Loucy (cell line): ENCODE measurements at regions not wholly inside any gene's neighbourhood (a gene's known extent, or its start where the extent isn't known, plus 50 kb on each side); places are given as distances from the start of the nearest gene placed in this dataset.

ENCODE experiments used
- H2AFZ ChIP-seq: fragments of 200-600 bp; sonication (generic); 2 replicates; pipeline ENCODE4 v1.6.0; 2016; ENCODE audit warnings: antibody characterized with exemption, mild to moderate bottlenecking, low read length, moderate library complexity
- H3F3A ChIP-seq: fragments of 200-600 bp; 2 replicates; pipeline ENCODE4 v1.6.0; 2016; ENCODE audit warnings: antibody characterized with exemption, low read depth, mild to moderate bottlenecking
- H3K27me3 ChIP-seq: fragments of 200-600 bp; sonication (generic); 2 replicates; pipeline ENCODE4 v1.6.1; 2014; ENCODE audit warnings: low read length, mild to moderate bottlenecking; ENCODE audit not compliant: insufficient read depth, poor library complexity, severe bottlenecking
- H3K36me3 ChIP-seq: fragments of 200-600 bp; sonication (generic); 2 replicates; pipeline ENCODE4 v1.6.1; 2016; ENCODE audit warnings: low read length; ENCODE audit not compliant: insufficient read depth
- H3K4me1 ChIP-seq: fragments of 200-600 bp; sonication (generic); 2 replicates; pipeline ENCODE4 v1.5.1; 2014; ENCODE audit warnings: low read length, mild to moderate bottlenecking; ENCODE audit not compliant: insufficient read depth, poor library complexity, severe bottlenecking
- H3K4me2 ChIP-seq: fragments of 200-600 bp; sonication (generic); 2 replicates; pipeline ENCODE4 v1.6.0; 2014; ENCODE audit warnings: antibody characterized with exemption, low read length, low read depth, mild to moderate bottlenecking; ENCODE audit not compliant: poor library complexity, severe bottlenecking
- H3K4me3 ChIP-seq: fragments of 200-600 bp; sonication (generic); 2 replicates; pipeline ENCODE4 v1.5.1; 2014; ENCODE audit warnings: low read length, mild to moderate bottlenecking, mixed read lengths; ENCODE audit not compliant: poor library complexity, severe bottlenecking
- H3K79me2 ChIP-seq: fragments of 200-600 bp; sonication (generic); 2 replicates; pipeline ENCODE4 v1.6.1; 2014; ENCODE audit warnings: low read length; ENCODE audit not compliant: insufficient read depth
- H3K9ac ChIP-seq: fragments of 200-600 bp; sonication (generic); 2 replicates; pipeline ENCODE4 v1.6.0; 2014; ENCODE audit warnings: mild to moderate bottlenecking, low read depth, low read length, moderate library complexity; ENCODE audit not compliant: poor library complexity, severe bottlenecking
- H3K9me2 ChIP-seq: fragments of 200-600 bp; sonication (generic); replicated peaks from 2 replicates; pipeline ENCODE4 v1.6.1; 2016; ENCODE audit warnings: low read depth, low read length, mixed read lengths
- H3K9me3 ChIP-seq: fragments of 200-600 bp; sonication (generic); 2 replicates; pipeline ENCODE4 v1.6.1; 2014; ENCODE audit warnings: mild to moderate bottlenecking, antibody characterized with exemption, low read length, low read depth; ENCODE audit not compliant: insufficient read depth
- H4K20me1 ChIP-seq: fragments of 200-600 bp; sonication (generic); 2 replicates; pipeline ENCODE4 v1.6.0; 2014; ENCODE audit warnings: antibody characterized with exemption, low read length, mild to moderate bottlenecking; ENCODE audit not compliant: insufficient read depth, poor library complexity, severe bottlenecking
- EZH2phosphoT487 ChIP-seq: fragments of 200-600 bp; IDR thresholded peaks from 2 replicates; pipeline ENCODE4 v1.6.1; 2018; ENCODE audit warnings: antibody characterized with exemption, mild to moderate bottlenecking, moderate library complexity, borderline replicate concordance
- TF ChIP-seq, protein P1 (sequence below): fragments of 200-600 bp; sonication (generic); conservative IDR thresholded peaks from 2 replicates; pipeline ENCODE4 v1.5.1; 2014; ENCODE audit warnings: mild to moderate bottlenecking, antibody characterized with exemption, low read length

DNA sequence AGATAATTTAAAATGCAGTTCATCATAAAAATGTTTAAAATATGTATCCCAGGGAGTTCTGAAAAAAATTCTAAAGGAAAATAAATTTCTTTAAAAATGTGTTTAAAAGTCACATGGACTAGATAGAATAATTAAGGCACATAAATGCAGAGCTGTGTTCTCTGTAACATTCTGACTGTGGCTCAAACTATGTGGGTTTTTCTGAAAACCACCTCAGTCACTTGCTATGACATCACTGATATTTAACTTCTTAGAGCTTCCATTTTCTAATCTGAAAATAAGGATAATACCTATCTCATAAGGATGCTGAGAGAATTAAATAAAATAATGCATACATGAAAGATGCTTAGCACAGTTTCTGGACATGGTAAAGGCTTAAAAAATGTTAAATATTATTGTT lies 107.3 kb downstream of the SLC41A2 start:
- Histone ChIP-seq H3K9me2 (no peaks in the 10 kb centered on the region), H3K9me3 (no peaks in the 10 kb centered on the region), H3K27me3 (no peaks in the 10 kb centered on the region), H3F3A (no peaks in the 10 kb centered on the region), H3K9ac (no peak overlapping the region), H2AFZ (no peak overlapping the region), H3K4me3 (no peak overlapping the region), H4K20me1 (no peaks in the 10 kb centered on the region), H3K36me3 (no peaks in the 10 kb centered on the region), H3K4me1 (peaks cover 3% of the 10 kb centered on the region), H3K79me2 (no peaks in the 10 kb centered on the region), H3K4me2 (no peak overlapping the region)
- no peak for TF ChIP-seq EZH2phosphoT487
- TF ChIP-seq, protein P1, sequence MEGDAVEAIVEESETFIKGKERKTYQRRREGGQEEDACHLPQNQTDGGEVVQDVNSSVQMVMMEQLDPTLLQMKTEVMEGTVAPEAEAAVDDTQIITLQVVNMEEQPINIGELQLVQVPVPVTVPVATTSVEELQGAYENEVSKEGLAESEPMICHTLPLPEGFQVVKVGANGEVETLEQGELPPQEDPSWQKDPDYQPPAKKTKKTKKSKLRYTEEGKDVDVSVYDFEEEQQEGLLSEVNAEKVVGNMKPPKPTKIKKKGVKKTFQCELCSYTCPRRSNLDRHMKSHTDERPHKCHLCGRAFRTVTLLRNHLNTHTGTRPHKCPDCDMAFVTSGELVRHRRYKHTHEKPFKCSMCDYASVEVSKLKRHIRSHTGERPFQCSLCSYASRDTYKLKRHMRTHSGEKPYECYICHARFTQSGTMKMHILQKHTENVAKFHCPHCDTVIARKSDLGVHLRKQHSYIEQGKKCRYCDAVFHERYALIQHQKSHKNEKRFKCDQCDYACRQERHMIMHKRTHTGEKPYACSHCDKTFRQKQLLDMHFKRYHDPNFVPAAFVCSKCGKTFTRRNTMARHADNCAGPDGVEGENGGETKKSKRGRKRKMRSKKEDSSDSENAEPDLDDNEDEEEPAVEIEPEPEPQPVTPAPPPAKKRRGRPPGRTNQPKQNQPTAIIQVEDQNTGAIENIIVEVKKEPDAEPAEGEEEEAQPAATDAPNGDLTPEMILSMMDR: no peak

DNA sequence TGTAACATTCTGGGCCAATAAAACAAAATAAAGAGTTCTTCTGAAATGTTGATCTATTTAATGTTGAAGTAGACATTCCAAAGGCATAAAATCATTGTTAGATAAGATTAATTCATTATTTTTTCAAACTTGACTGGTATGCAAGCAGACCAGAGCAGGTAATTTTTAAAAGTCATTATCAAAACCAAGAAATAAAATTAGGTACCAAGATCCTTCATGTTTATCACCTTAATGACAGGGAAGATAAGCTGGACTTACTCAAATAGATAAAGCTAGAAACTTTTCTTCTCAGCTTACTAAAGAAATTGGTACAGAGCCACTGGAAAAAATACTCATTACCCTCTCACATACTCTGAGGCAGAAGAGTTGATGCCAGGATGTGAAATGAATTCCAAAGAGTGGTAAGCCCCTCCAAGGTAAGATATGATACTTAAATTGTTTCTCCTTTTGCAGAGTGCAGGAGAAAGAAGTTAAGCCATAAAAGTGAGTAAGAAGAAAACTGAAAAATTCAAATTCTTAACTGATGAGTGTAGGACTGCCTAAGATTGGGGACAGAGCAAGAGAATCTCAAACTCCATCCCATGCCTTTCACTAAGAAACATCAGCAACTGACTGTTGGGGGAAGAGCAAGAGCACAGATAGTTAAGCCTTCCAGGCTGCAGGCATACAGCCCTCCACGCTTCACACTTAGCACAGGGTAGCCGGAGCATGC lies 111.9 kb downstream of the SLC41A2 start:
- Histone ChIP-seq H3K27me3 (no peaks in the 10 kb centered on the region), H3K79me2 (no peaks in the 10 kb centered on the region), H3K4me2 (no peak overlapping the region), H2AFZ (no peak overlapping the region), H3K9ac (no peak overlapping the region), H3K36me3 (no peaks in the 10 kb centered on the region), H4K20me1 (no peaks in the 10 kb centered on the region), H3K4me1 (peaks cover 3% of the 10 kb centered on the region), H3K4me3 (no peak overlapping the region), H3K9me2 (no peaks in the 10 kb centered on the region), H3K9me3 (no peaks in the 10 kb centered on the region), H3F3A (no peaks in the 10 kb centered on the region)
- TF ChIP-seq, protein P1: no peak
- TF ChIP-seq EZH2phosphoT487: no peak

DNA sequence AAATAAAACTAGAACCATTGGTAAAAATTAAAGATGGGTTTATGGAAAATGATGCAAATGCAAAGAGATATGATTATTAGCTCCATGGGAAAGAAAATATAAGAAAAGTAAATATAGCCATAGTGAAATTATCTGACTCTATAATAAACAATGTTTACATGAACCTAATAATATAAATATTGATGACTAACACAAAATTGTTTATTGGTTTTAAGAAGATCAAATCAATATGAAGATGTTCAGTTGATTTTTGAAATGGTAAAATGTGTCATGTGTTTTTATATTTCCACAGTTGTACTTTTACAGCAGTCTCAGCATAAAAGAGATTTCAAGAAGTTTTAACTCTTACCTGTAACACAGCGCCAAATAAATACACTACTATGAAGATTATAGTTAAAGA lies 114.0 kb downstream of the SLC41A2 start:
- H3K4me1 ChIP-seq: peaks cover 3% of the 10 kb centered on the region
- no peak overlapping the region for H3K9ac ChIP-seq
- H3K9me3 ChIP-seq: no peaks in the 10 kb centered on the region
- H3K79me2 ChIP-seq: no peaks in the 10 kb centered on the region
- no peak overlapping the region for H3K4me3 ChIP-seq
- H4K20me1 ChIP-seq: no peaks in the 10 kb centered on the region
- H3K27me3 ChIP-seq: no peaks in the 10 kb centered on the region
- H3F3A ChIP-seq: no peaks in the 10 kb centered on the region
- H3K9me2 ChIP-seq: no peaks in the 10 kb centered on the region
- no peaks in the 10 kb centered on the region for H3K36me3 ChIP-seq
- no peak overlapping the region for H2AFZ ChIP-seq
- TF ChIP-seq, protein P1: no peak
- no peak for TF ChIP-seq EZH2phosphoT487
- no peak overlapping the region for H3K4me2 ChIP-seq
